GM12873 (cell line): ENCODE measurements at regions not wholly inside any gene's neighbourhood (a gene's known extent, or its start where the extent isn't known, plus 50 kb on each side); places are given as distances from the start of the nearest gene placed in this dataset.

Experiments
- TF ChIP-seq, protein P1 (sequence below): IDR thresholded peaks from 2 replicates; pipeline ENCODE4 v1.5.1; 2012; ENCODE audit warnings: low read depth, mild to moderate bottlenecking, moderate library complexity, low read length, control low read depth; ENCODE audit not compliant: insufficient read depth; ENCODE audit errors: missing control alignments

DNA sequence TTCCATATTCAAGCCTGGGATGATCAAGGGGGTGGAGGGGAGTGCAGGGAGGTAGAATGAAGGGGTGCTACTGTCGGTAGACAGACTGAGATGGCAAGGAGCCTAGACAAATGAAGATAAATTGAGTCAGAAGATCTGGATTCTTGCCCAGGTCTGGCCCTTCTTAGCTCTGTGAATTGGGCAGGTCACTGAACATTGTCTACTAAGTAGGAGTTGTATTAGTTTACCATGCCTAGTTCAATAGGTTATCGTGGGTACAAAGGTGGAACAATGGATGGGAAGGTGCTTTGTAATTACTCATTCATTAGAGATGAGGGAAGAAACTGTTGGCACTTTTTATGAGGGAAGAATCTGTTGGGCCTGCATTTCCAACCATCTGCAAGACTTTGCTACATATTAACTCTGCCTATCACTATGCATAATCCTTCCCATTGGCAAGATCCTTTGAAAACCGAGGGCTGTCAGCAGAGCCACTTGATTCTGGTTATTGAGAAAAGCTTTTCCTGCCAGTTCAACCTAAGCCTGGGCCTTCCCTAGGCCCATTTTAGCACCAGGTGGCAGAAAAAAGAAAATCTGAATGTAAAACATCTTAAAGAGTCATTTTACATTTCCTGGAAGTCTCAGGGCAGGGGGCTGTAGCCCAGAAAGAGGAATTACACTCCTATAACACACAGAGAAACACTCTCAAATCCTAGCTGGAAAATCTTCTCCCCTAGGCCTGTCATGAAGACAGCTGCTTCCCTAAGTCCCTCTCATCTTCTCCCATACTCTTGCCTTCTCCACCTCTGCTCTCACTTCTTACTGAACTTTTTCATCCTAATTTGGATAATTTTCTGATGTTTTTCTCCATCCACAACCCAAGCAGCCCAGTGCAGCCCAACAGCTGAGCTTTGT is 103.5 kb downstream of the CD24 start:
- TF ChIP-seq, protein P1, sequence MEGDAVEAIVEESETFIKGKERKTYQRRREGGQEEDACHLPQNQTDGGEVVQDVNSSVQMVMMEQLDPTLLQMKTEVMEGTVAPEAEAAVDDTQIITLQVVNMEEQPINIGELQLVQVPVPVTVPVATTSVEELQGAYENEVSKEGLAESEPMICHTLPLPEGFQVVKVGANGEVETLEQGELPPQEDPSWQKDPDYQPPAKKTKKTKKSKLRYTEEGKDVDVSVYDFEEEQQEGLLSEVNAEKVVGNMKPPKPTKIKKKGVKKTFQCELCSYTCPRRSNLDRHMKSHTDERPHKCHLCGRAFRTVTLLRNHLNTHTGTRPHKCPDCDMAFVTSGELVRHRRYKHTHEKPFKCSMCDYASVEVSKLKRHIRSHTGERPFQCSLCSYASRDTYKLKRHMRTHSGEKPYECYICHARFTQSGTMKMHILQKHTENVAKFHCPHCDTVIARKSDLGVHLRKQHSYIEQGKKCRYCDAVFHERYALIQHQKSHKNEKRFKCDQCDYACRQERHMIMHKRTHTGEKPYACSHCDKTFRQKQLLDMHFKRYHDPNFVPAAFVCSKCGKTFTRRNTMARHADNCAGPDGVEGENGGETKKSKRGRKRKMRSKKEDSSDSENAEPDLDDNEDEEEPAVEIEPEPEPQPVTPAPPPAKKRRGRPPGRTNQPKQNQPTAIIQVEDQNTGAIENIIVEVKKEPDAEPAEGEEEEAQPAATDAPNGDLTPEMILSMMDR, result no peak

DNA sequence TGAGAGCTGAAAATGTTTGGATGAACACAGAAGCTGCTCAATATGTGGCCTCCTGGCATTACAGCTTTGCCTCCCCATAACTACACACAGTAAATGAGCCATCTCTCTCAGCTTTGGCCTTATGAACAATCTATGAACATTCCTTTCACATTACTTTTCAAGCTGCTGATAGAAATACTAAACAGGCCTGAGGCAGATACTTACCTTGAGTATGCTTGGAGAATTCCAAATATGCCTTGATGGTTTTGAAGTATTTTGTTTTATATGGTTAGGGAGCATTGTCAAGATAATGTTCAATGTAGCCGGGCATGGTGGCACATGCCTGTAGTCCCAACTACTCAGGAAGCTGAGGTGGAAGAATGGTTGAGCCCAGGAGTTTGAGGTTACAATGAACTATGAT is 104.5 kb downstream of the CD24 start:
- TF ChIP-seq, protein P1, result no peak

DNA sequence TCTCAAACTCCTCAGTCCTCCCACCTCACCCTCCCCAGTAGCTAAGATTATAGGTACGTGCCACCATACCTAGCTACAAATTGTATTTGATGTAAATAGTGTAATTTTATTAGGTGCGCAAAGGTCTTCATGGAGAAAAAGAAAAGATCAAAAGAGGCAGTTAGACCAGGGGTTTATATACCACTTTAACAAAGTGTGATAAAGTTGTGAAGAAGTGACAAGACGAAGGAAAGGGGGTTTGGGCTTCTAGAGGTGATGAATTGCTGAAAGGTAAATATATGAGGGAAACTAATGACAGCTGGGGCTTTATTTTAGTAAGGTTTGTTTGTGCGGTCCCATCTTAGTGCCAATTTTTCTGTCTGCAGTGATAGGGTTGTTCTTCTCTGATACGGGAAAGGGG is 105.3 kb downstream of the CD24 start:
- TF ChIP-seq, protein P1, result no peak

DNA sequence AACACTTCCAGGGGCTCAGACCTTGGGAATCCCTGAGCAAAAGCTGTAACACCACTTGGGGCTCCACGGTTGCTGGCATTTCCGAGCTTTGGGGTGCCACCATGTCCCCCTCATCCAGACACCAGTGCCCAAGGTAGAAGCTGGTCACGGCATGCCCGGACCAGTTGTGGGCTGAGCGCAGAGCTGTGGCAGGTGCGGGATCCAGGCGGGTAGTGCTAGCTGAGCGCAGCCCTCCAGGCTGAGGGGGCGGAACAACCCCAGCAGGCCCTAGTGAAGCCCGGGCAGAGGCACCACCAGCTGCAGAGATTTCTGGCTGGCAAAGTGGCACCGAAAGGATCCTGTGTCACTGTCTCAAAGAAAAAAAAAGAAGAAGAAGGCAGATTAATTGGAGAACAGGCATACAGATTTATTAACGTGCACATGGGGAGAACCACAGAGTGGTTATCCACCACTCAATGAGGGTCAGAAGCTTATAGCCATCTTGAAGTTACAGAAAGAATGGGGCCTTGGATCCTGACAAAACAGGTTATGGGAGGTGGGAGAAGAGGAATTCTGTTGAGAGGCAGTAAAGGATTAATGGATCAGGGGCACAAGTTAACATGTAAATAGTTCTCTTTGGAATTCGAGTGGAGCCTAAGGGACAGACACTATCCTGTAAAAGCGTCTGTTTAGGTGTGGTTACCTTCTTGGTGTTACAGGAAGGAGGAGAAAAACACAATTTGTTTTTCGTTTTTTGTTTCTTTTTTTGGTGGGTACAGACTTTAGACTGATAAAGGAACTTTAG is 107.5 kb downstream of the CD24 start:
- TF ChIP-seq, protein P1, result no peak

DNA sequence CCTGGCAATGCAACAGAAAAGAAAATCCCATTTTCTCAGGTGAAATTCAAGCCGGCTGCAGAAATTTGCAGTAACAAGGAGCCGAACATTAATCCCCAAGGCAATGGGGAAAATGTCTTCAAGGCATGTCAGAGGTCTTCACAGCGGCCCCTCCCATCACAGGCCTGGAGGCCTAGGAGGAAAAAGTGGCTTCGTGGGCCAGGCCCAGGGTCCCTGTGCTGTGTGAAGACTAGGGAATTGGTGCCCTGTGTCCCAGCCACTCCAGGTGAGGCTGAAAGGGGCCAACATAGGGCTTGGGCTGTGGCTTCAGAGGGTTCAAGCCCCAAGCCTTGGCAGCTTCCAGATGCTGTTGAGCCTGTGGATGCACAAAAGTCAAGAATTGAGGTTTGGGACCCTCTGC is 111.7 kb downstream of the CD24 start:
- TF ChIP-seq, protein P1, result no peak

DNA sequence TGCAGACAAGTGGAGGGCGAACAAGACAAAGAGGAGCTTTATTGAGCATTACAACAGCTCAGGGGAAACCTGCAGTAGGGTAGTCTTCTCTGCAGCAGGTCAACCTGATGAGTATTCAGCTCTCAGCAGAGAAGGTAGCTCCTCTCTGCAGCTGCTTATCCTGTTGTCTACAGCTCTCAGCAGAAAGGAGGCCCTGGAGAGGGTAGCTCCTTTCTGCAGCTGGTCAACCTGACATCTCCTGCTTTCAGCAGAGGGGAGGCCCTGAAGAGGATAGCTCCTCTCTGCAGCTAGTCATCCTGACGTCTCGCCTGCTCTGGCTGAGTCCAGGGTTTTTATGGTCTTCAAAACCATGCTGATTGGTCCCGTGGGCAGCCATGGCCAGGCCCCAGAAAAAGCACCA is 113.6 kb downstream of the CD24 start:
- TF ChIP-seq, protein P1, result no peak

DNA sequence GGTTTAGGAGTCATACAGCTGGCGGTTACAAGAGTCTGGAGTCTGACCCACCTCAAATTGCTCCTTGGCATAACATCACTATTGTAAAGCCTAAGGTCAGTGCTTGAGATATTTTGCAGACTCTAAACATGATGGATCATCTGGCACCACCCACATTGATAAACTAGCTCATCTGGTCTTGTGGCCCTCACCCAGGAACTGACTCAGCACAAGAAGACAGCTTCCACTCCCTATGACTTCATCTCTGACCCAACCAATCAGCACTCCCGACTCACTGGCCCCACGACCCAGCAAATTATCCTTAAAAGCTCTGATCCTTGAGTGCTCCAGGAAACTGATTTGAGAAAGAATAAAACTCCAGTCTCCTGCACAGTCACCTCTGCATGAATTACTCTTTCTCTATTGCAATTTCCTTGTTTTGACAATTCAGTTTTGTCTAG is 115.9 kb downstream of the CD24 start:
- TF ChIP-seq, protein P1, result no peak
